ENCODE measurements at regions not wholly inside any gene's neighbourhood (a gene's known extent, or its start where the extent isn't known, plus 50 kb on each side); places are given as distances from the start of the nearest gene placed in this dataset.
"Not testable (repeated sequence)": the region's sequence is repeated elsewhere in the genome, so short reads cannot be mapped to it uniquely, and the experiment has no call there.

DNA sequence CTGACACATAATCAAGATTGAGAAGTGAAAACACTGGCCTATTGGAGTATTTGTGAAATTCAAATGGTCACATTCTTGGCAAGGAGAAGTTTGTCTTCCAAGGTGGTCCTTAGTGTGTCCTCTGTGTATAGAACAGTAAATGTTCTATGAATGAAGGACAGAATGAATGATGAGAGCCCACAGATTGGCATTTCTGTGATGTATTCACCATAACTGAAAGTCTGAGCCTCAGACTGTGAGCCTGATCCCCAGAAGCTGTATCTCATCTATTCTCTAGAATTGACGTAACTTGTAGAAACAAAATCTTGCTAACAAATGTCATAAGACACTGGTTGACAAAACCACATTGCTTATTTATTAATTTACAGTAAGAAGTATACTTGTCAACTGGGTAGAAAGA, 111.5 kb upstream of the ETV3 start:
- no peak overlapping the region for H3K4me3 ChIP-seq (ENCODE audit: low read depth, low read length)
- DNase-seq (ENCODE audit: low read depth) = no peak
- TF ChIP-seq, protein P1, sequence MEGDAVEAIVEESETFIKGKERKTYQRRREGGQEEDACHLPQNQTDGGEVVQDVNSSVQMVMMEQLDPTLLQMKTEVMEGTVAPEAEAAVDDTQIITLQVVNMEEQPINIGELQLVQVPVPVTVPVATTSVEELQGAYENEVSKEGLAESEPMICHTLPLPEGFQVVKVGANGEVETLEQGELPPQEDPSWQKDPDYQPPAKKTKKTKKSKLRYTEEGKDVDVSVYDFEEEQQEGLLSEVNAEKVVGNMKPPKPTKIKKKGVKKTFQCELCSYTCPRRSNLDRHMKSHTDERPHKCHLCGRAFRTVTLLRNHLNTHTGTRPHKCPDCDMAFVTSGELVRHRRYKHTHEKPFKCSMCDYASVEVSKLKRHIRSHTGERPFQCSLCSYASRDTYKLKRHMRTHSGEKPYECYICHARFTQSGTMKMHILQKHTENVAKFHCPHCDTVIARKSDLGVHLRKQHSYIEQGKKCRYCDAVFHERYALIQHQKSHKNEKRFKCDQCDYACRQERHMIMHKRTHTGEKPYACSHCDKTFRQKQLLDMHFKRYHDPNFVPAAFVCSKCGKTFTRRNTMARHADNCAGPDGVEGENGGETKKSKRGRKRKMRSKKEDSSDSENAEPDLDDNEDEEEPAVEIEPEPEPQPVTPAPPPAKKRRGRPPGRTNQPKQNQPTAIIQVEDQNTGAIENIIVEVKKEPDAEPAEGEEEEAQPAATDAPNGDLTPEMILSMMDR (IDR thresholded peaks at IDR 0.05; ENCODE audit: low read depth, low read length, missing control alignments) = no peak

DNA sequence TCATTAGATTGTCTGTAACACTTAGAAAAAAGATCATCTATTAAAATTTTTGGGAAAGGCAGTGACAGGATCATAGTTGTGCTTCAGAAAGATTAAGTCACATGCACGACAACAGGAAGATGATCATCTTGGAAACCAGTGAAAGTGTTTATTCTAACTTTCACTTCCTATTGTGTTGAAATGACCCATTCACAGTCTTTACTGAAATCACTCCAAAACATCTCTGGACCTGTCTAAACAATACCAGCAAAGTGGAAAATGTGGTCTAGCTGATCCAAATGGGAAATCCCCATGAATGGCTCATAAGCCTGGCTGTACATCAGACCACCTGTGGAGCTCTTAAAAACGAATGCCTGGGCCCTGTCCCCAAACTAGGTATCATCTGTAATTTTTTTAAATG, 111.1 kb upstream of the ETV3 start:
- TF ChIP-seq, protein P1 (IDR thresholded peaks at IDR 0.05; ENCODE audit: low read depth, low read length, missing control alignments) = no peak
- DNase-seq (ENCODE audit: low read depth) = peak; percentile 21
- H3K4me3 ChIP-seq (ENCODE audit: low read depth, low read length) = no peak overlapping the region

DNA sequence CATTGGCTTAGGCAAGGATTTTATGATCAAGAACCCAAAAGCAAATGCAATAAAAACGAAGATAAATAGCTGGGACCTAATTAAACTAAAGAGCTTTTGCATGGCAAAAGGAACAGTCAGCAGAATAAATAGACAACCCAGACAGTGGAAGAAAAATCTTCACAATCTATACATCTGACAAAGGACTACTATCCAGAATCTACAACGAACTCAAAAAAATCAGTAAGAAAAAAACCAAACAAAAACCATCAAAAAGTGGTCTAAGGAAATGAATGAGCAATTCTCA, 109.5 kb upstream of the ETV3 start:
- not testable (repeated sequence) for DNase-seq (ENCODE audit: low read depth); H3K4me3 ChIP-seq (ENCODE audit: low read depth, low read length)

DNA sequence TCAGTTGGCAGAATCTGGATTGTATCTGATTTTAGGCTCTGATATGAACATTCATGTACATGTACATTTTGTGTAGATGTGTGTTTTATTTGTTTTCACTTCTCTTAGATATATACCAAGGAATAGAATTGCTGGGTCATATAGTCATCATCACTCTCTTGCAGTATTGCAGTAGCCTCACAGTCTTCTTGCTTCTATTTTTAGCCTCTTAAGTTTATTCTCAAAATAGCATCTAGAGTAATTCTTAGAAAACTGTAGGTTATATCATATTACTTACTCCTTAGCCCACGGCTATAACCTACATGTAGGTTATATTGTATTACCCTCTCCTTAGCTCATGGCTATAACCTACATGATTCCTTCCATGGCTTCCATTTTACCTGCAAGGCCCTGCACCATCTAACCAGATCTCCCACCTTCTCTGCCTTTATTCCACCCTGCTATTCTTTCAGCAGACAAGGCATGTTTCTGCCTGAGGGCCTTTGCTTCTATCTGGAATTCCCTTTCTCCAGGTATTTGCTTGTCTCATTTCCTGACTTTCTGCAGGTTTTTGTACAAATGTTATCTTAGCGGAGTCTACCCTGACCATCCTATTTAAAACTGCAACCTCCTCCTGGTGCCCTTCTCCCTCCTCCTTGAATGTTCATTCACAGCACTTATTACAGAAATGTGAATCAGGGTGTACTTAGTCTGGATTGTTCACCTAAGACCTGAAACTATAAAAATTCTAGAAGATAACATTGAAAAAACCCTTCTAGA, 109.0 kb upstream of the ETV3 start:
- no peak overlapping the region for H3K4me3 ChIP-seq (ENCODE audit: low read depth, low read length)
- DNase-seq (ENCODE audit: low read depth) = no peak
- TF ChIP-seq, protein P1 (IDR thresholded peaks at IDR 0.05; ENCODE audit: low read depth, low read length, missing control alignments) = no peak

DNA sequence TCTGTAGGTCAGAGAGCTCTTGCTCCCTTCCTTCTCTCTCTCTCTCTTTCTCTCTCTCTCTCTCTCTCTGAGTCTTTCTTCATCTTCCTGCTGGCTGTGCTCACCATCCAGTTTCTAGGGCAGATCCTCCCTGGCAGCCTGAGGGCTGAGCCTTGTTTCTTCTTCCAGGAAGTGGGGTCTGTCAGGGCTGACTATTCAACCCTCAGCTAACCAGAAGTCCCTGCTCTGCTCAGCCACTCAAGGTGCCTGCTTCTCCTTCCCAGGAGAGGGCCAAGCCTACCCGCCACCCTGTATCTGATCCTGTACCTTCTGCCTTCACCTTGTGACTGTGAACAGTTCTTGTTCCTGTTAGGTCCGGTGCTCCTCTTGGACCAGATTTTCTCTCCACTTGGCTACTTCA, 107.6 kb upstream of the ETV3 start:
- no peak for DNase-seq (ENCODE audit: low read depth)
- TF ChIP-seq, protein P1 (IDR thresholded peaks at IDR 0.05; ENCODE audit: low read depth, low read length, missing control alignments) = no peak
- no peak overlapping the region for H3K4me3 ChIP-seq (ENCODE audit: low read depth, low read length)

DNA sequence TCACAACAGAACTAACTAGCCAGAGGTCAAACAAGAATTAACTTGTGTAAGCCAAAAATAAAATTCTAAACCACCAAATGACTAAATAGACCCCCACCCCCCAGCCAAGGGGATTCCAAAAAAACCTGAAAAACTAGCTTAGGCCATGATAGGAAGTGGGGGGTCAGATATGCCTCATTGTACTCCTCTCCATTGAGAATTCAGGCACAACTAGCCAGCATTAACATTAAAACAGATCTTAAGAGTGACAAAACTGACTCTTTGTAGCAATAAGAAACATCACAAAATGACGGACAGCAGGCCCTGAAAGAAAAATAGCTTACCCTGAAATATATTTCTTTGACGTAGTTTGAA, 103.0 kb upstream of the ETV3 start:
- no peak for DNase-seq (ENCODE audit: low read depth)
- TF ChIP-seq, protein P1 (IDR thresholded peaks at IDR 0.05; ENCODE audit: low read depth, low read length, missing control alignments) = no peak

DNA sequence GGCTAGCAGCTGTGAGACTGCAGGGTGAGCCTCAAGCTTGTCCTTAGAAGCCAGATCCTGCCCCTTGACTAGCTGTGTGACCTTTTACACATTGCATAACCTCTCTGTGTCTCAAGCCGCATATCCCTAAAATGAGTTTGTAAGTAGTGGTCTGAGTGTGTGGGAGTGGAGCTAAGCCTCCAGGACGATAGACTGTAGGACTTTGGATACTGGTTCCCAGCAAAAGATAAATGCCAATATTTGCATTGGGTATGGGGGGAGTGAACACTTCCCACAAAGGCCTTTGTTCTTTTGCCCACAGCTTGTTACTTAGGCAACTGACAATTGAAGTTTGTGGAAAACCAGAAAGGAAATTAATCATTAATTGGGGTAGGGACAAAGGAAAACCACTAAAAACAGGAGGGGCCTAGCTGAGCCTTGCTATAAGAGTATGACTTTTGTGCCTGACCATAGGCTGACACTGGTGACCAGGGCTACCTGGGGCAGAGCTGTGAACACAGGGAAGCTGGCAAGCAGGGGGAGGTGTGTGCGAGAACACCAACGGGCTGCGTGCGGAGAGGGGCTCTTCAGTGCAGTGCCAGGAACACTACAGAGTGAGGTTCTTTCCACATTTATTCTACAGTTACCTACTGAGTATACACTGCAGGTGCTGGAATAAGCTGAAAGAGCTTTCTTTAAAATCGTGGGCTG, 102.4 kb upstream of the ETV3 start:
- TF ChIP-seq, protein P1 (IDR thresholded peaks at IDR 0.05; ENCODE audit: low read depth, low read length, missing control alignments) = no peak
- no peak for DNase-seq (ENCODE audit: low read depth)
- H3K4me3 ChIP-seq (ENCODE audit: low read depth, low read length) = no peak overlapping the region

More for the DNA sequence above, 103.0 kb upstream of the ETV3 start:
- H3K4me3 ChIP-seq (ENCODE audit: low read depth, low read length) = no peak overlapping the region
